ENCODE measurements at regions not wholly inside any gene's neighbourhood (a gene's known extent, or its start where the extent isn't known, plus 50 kb on each side); places are given as distances from the start of the nearest gene placed in this dataset.

- no peak for TF ChIP-seq CTCF (IDR thresholded peaks at IDR 0.05; ENCODE audit: control extremely low read depth, extremely low read depth)
- Histone ChIP-seq H3K9ac (ENCODE audit: insufficient read depth in 1 of 2, low read length in 2 of 2) (no peak overlapping the region), H3K4me1 (ENCODE audit: control insufficient read depth in 5 of 5, insufficient read depth in 5 of 5, low read length in 5 of 5) (no peaks in the 10 kb centered on the region), H3K27ac (ENCODE audit: low read depth in 1 of 2, low read length in 1 of 2) (no peak overlapping the region), H3K4me3 (no peak overlapping the region), H3K36me3 (ENCODE audit: control insufficient read depth in 4 of 4, insufficient read depth in 4 of 4, low read length in 4 of 4) (no peaks in the 10 kb centered on the region), H3K9me3 (ENCODE audit: control insufficient read depth in 4 of 4, insufficient read depth in 3 of 4, low read length in 3 of 4) (peaks cover 0 to 5% (median 0%) of the 10 kb centered on the region in 4 donors), H3K27me3 (ENCODE audit: control insufficient read depth in 3 of 3, insufficient read depth in 3 of 3, low read length in 2 of 3) (peaks cover 4 to 8% (median 7%) of the 10 kb centered on the region in 3 donors)
- DNase-seq (no peak), ATAC-seq (ENCODE audit: insufficient read depth, low FRiP score) (no peak)
- 71 to 78% methylated on average over 10 of the region's 10 CpGs for WGBS, 2 donors
These were observed 112.1 kb downstream of the PHETA1 start for GRCh38 chr12:111256629-111257434.

- Histone ChIP-seq H3K27ac (ENCODE audit: low read depth in 1 of 2, low read length in 1 of 2) (no peak overlapping the region), H3K9me3 (ENCODE audit: control insufficient read depth in 4 of 4, insufficient read depth in 3 of 4, low read length in 3 of 4) (peaks cover 0 to 5% (median 0%) of the 10 kb centered on the region in 4 donors), H3K4me3 (no peak overlapping the region), H3K36me3 (ENCODE audit: control insufficient read depth in 4 of 4, insufficient read depth in 4 of 4, low read length in 4 of 4) (no peaks in the 10 kb centered on the region), H3K4me1 (ENCODE audit: control insufficient read depth in 5 of 5, insufficient read depth in 5 of 5, low read length in 5 of 5) (no peaks in the 10 kb centered on the region), H3K9ac (ENCODE audit: insufficient read depth in 1 of 2, low read length in 2 of 2) (no peak overlapping the region), H3K27me3 (ENCODE audit: control insufficient read depth in 3 of 3, insufficient read depth in 3 of 3, low read length in 2 of 3) (peaks cover 7 to 9% (median 8%) of the 10 kb centered on the region in 3 donors)
- WGBS, 2 donors, result 65 to 73% methylated on average over 7 of the region's 7 CpGs
- no peak for DNase-seq
- no peak for TF ChIP-seq CTCF (IDR thresholded peaks at IDR 0.05; ENCODE audit: control extremely low read depth, extremely low read depth)
- ATAC-seq (ENCODE audit: insufficient read depth, low FRiP score), result no peak
These were observed 113.6 kb downstream of the PHETA1 start for GRCh38 chr12:111255261-111255660.

- H3K4me3 ChIP-seq, result no peak overlapping the region
- 62 to 68% methylated on average over 3 of the region's 3 CpGs for WGBS, 2 donors
- H3K9ac ChIP-seq (ENCODE audit: insufficient read depth in 1 of 2, low read length in 2 of 2), result no peak overlapping the region
- ATAC-seq (ENCODE audit: insufficient read depth, low FRiP score) (no peak), DNase-seq (no peak)
- H3K27me3 ChIP-seq (ENCODE audit: control insufficient read depth in 3 of 3, insufficient read depth in 3 of 3, low read length in 2 of 3), result peaks cover 7 to 9% (median 8%) of the 10 kb centered on the region in 3 donors
- H3K9me3 ChIP-seq (ENCODE audit: control insufficient read depth in 4 of 4, insufficient read depth in 3 of 4, low read length in 3 of 4), result peaks cover 0 to 5% (median 0%) of the 10 kb centered on the region in 4 donors
- H3K4me1 ChIP-seq (ENCODE audit: control insufficient read depth in 5 of 5, insufficient read depth in 5 of 5, low read length in 5 of 5), result no peaks in the 10 kb centered on the region
- TF ChIP-seq CTCF (IDR thresholded peaks at IDR 0.05; ENCODE audit: control extremely low read depth, extremely low read depth), result no peak
- H3K27ac ChIP-seq (ENCODE audit: low read depth in 1 of 2, low read length in 1 of 2), result no peak overlapping the region
- no peaks in the 10 kb centered on the region for H3K36me3 ChIP-seq (ENCODE audit: control insufficient read depth in 4 of 4, insufficient read depth in 4 of 4, low read length in 4 of 4)
These were observed 114.8 kb downstream of the PHETA1 start for GRCh38 chr12:111254106-111254505.

Measured in lung (tissue), 11 donors.